HL-60 (cell line): ENCODE measurements at regions not wholly inside any gene's neighbourhood (a gene's known extent, or its start where the extent isn't known, plus 50 kb on each side); places are given as distances from the start of the nearest gene placed in this dataset.

Experiments
- DNase-seq, 2 experiments: peaks; one replicate each; pipeline ENCODE4 v3.0.0-alpha.2; 2010 to 2020; ENCODE audit warnings: low read depth in 1 of 2, low spot score in 1 of 2
- H3K27ac ChIP-seq: fragments of 250-450 bp; sonication (Bioruptor Pico); replicated peaks from 2 replicates; pipeline ENCODE4 v1.5.1; 2020; ENCODE audit warnings: mild to moderate bottlenecking, moderate library complexity
- H3K27me3 ChIP-seq: fragments of 250-450 bp; sonication (Bioruptor Pico); 2 replicates; pipeline ENCODE4 v1.5.1; 2021; ENCODE audit warnings: mild to moderate bottlenecking, moderate library complexity; ENCODE audit not compliant: insufficient read depth, poor library complexity, severe bottlenecking
- H3K4me3 ChIP-seq: replicated peaks from 2 replicates; pipeline ENCODE4 v1.5.1; 2011; ENCODE audit warnings: mild to moderate bottlenecking, control low read depth, low read length; ENCODE audit not compliant: insufficient read depth
- CTCF ChIP-seq: IDR thresholded peaks from one replicate; pipeline ENCODE4 v1.5.1; 2011; ENCODE audit warnings: low read length, control low read depth, inconsistent platforms; ENCODE audit not compliant: insufficient read depth
- GABPA ChIP-seq: IDR thresholded peaks from 2 replicates; pipeline ENCODE4 v1.6.1; 2012; ENCODE audit warnings: low read depth
- POLR2AphosphoS5 ChIP-seq: IDR thresholded peaks from 2 replicates; pipeline ENCODE4 v1.6.1; 2012; ENCODE audit warnings: low read depth
- REST ChIP-seq: IDR thresholded peaks from 2 replicates; pipeline ENCODE4 v1.6.1; 2012; ENCODE audit warnings: low read depth; ENCODE audit not compliant: insufficient replicate concordance
- SPI1 ChIP-seq: IDR thresholded peaks from 2 replicates; pipeline ENCODE4 v1.6.1; 2012; ENCODE audit warnings: low read depth, mild to moderate bottlenecking, borderline replicate concordance

DNA sequence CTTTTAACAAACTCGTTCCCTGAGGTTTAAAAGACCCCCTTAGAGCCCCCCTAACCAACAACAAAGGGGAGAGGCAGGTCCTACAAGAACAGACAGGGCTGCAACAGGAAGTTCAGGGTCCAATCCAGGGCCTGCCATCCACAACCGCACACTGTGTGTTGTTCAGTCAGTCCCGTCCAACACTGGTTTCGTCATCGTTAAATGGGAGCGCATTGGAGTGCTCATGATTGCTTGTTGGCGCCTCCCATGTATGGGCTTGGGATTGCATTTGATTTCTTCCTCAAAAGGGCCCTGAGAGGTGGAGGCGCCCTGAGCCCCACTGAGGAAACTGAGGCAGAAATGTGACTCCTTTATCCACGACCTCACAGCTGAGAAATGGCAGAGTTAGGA, 174.1 kb downstream of the MN1 start:
- no peak for TF ChIP-seq REST
- TF ChIP-seq GABPA: no peak
- TF ChIP-seq CTCF: no peak
- no peak for DNase-seq
- H3K27me3 ChIP-seq: no peaks in the 10 kb centered on the region
- no peak overlapping the region for H3K4me3 ChIP-seq
- H3K27ac ChIP-seq: no peak overlapping the region

- DNase-seq: no peak
- Histone ChIP-seq H3K4me3 (no peak overlapping the region), H3K27me3 (no peaks in the 10 kb centered on the region), H3K27ac (no peak overlapping the region)
- TF ChIP-seq SPI1 (no peak), POLR2AphosphoS5 (no peak), GABPA (no peak), CTCF (no peak), REST (no peak)
These were observed 173.7 kb downstream of the MN1 start for GRCh38 chr22:27627901-27628300.

- Histone ChIP-seq H3K27me3 (no peaks in the 10 kb centered on the region), H3K27ac (no peak overlapping the region)
- DNase-seq: no peak
These were observed 173.2 kb downstream of the MN1 start for GRCh38 chr22:27628341-27628740.

More at GRCh38 chr22:27628341-27628740, 173.2 kb downstream of the MN1 start:
- TF ChIP-seq REST (no peak), SPI1 (no peak), GABPA (no peak), CTCF (no peak), POLR2AphosphoS5 (no peak)
- no peak overlapping the region for H3K4me3 ChIP-seq
